ENCODE measurements at regions not wholly inside any gene's neighbourhood (a gene's known extent, or its start where the extent isn't known, plus 50 kb on each side); places are given as distances from the start of the nearest gene placed in this dataset.

DNA sequence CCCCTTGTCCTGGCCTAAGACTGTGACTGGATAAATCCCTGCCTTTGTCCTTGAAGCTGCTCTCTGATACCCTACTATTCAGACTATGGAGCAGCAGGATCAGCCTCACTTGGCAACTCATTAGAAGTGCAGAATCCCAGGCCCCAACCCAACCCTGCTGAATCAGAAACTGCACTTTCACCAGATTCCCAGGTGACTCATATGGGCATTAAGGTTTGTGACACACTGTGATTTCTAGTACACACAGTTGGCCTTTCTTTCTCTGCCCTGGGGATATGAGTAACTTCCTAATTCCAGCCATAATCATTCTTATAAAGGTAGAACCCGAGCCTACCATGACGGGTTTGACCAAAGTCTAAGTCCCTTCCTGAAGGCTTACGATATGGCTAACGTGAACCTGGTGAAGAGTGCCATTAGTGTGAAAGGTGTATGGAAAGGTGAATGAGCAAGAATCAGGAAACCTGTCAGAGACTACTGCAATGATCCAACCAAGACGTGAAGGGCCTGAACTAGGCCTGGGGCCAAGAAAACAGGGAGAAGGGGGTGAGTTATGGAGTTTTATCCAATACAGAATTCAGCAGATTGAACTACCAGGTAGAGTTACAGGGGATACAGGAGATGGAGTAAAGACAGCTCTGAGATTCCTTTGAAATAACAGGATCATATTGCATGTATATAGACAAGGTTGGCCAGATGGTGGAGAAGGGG lies 533.0 kb downstream of the BNC2 start:
- Histone ChIP-seq H2BK12ac (ENCODE audit: insufficient read length, low read depth, low read length) (no peak overlapping the region), H3K18ac (ENCODE audit: insufficient read length, low read depth, low read length) (no peak overlapping the region), H2BK120ac (ENCODE audit: low read depth, low read length, poor library complexity, severe bottlenecking) (no peak overlapping the region), H4K5ac (ENCODE audit: insufficient read length, low read depth, low read length) (no peak overlapping the region), H3K9ac (ENCODE audit: extremely low read depth, insufficient read length, low read length) (no peak overlapping the region), H3K23ac (ENCODE audit: insufficient read length, low read depth, low read length) (no peak overlapping the region), H3K27ac (ENCODE audit: insufficient read length, low read depth, low read length) (no peak overlapping the region), H3K23me2 (ENCODE audit: insufficient read length, low read depth, low read length, poor library complexity, severe bottlenecking) (no peaks in the 10 kb centered on the region), H2BK5ac (ENCODE audit: insufficient read length, low read length) (no peak overlapping the region), H3K56ac (ENCODE audit: insufficient read length, low read depth, low read length) (no peak overlapping the region), H4K20me1 (ENCODE audit: control insufficient read depth, insufficient read depth, insufficient read length) (no peaks in the 10 kb centered on the region), H3K4me1 (ENCODE audit: insufficient read depth, low read length) (no peaks in the 10 kb centered on the region), H3K9me3 (ENCODE audit: control insufficient read depth, low read depth, low read length) (no peaks in the 10 kb centered on the region), H3K14ac (ENCODE audit: insufficient read depth, low read length) (no peak overlapping the region), H2BK20ac (ENCODE audit: low read depth, low read length, poor library complexity, severe bottlenecking) (no peak overlapping the region), H4K8ac (replicated peaks; ENCODE audit: insufficient read length, low read depth, low read length) (no peak overlapping the region), H3K4ac (ENCODE audit: low read depth, low read length) (no peak overlapping the region), H3K79me1 (ENCODE audit: insufficient read depth, low read depth, low read length, poor library complexity, severe bottlenecking) (no peaks in the 10 kb centered on the region), H3K79me2 (ENCODE audit: insufficient read depth, low read length) (no peaks in the 10 kb centered on the region), H2BK15ac (ENCODE audit: low read depth, low read length) (no peak overlapping the region), H2AK5ac (ENCODE audit: insufficient read length, low read length) (no peak overlapping the region), H3K4me2 (ENCODE audit: insufficient read depth, insufficient read length, low read length) (no peak overlapping the region), H3T11ph (ENCODE audit: low read length) (no peak overlapping the region), H2AFZ (ENCODE audit: low read length) (no peak overlapping the region), H4K91ac (ENCODE audit: insufficient read length, low read depth, low read length) (no peak overlapping the region), H3K27me3 (ENCODE audit: insufficient read depth, low read length) (no peaks in the 10 kb centered on the region)
- H3K36me3 Mint-ChIP-seq (ENCODE audit: insufficient read depth in 1 of 3, low read depth in 3 of 3), result peaks cover 0 to 1% (median 0%) of the 10 kb centered on the region in 3 experiments; a peak in 2 of 7 replicates
- no peaks in the 10 kb centered on the region for H3K27me3 Mint-ChIP-seq (ENCODE audit: low read depth)
- DNase-seq, result no peak
- H3K27ac Mint-ChIP-seq, result no peak overlapping the region
- WGBS (ENCODE audit: extremely low coverage, insufficient read length, low lambda C conversion rate), result no CpG with 5 or more reads among the region's 5 CpGs
- H3K9me3 Mint-ChIP-seq, result peaks cover 0 to 2% of the 10 kb centered on the region in 2 experiments; a peak in 1 of 5 replicates
- H3K4me3 Mint-ChIP-seq, result no peak overlapping the region
- TF ChIP-seq, protein P1, sequence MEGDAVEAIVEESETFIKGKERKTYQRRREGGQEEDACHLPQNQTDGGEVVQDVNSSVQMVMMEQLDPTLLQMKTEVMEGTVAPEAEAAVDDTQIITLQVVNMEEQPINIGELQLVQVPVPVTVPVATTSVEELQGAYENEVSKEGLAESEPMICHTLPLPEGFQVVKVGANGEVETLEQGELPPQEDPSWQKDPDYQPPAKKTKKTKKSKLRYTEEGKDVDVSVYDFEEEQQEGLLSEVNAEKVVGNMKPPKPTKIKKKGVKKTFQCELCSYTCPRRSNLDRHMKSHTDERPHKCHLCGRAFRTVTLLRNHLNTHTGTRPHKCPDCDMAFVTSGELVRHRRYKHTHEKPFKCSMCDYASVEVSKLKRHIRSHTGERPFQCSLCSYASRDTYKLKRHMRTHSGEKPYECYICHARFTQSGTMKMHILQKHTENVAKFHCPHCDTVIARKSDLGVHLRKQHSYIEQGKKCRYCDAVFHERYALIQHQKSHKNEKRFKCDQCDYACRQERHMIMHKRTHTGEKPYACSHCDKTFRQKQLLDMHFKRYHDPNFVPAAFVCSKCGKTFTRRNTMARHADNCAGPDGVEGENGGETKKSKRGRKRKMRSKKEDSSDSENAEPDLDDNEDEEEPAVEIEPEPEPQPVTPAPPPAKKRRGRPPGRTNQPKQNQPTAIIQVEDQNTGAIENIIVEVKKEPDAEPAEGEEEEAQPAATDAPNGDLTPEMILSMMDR (conservative IDR thresholded peaks at IDR 0.05), result no peak
- no peaks in the 10 kb centered on the region for H3K4me1 Mint-ChIP-seq
